WI38 (cell line): ENCODE measurements at regions not wholly inside any gene's neighbourhood (a gene's known extent, or its start where the extent isn't known, plus 50 kb on each side); places are given as distances from the start of the nearest gene placed in this dataset.

Experiments used
- H3K4me3 ChIP-seq: 2 replicates; pipeline ENCODE4 v1.5.1; 2011; ENCODE audit warnings: low read depth, mild to moderate bottlenecking, control low read depth, low read length
- CTCF ChIP-seq: IDR thresholded peaks from 2 replicates; pipeline ENCODE4 v1.5.1; 2012; ENCODE audit warnings: low read depth, mild to moderate bottlenecking, control low read depth, low read length

- TF ChIP-seq CTCF, result no peak
- H3K4me3 ChIP-seq, result no peak overlapping the region
Measured at GRCh38 chrX:25241461-25241860, 225.7 kb upstream of the ARX start.

- no peak for TF ChIP-seq CTCF
- H3K4me3 ChIP-seq, result no peak overlapping the region
Measured at GRCh38 chrX:25226151-25226550, 210.4 kb upstream of the ARX start.

GRCh38 chrX:25219480-25219879, 203.7 kb upstream of the ARX start:
- H3K4me3 ChIP-seq, result no peak overlapping the region
- TF ChIP-seq CTCF, result no peak

- no peak for TF ChIP-seq CTCF
- no peak overlapping the region for H3K4me3 ChIP-seq
Measured at GRCh38 chrX:25213611-25214010, 197.8 kb upstream of the ARX start.

- no peak overlapping the region for H3K4me3 ChIP-seq
- TF ChIP-seq CTCF, result no peak
Measured at GRCh38 chrX:25207803-25208475, 192.2 kb upstream of the ARX start.

GRCh38 chrX:25206778-25207177, 191.0 kb upstream of the ARX start:
- H3K4me3 ChIP-seq, result no peak overlapping the region
- no peak for TF ChIP-seq CTCF

GRCh38 chrX:25204182-25204581, 188.4 kb upstream of the ARX start:
- no peak overlapping the region for H3K4me3 ChIP-seq
- TF ChIP-seq CTCF, result no peak
